SJSA1 (cell line): ENCODE measurements at regions not wholly inside any gene's neighbourhood (a gene's known extent, or its start where the extent isn't known, plus 50 kb on each side); places are given as distances from the start of the nearest gene placed in this dataset.

Experiments used
- DNase-seq, 2 experiments: peaks; one replicate each; pipeline ENCODE4 v3.0.0-alpha.2; 2015 to 2020; ENCODE audit warnings: low spot score in 2 of 2, low read depth in 1 of 2
- H3K27ac ChIP-seq: fragments of 250-450 bp; sonication (Bioruptor Pico); 2 replicates; pipeline ENCODE4 v1.5.1; 2020; ENCODE audit warnings: mild to moderate bottlenecking, moderate library complexity
- H3K27me3 ChIP-seq: fragments of 250-450 bp; sonication (Bioruptor Pico); replicated peaks from 2 replicates; pipeline ENCODE4 v1.5.1; 2020; ENCODE audit warnings: mild to moderate bottlenecking, moderate library complexity
- H3K36me3 ChIP-seq: fragments of 250-450 bp; sonication (Bioruptor Pico); 2 replicates; pipeline ENCODE4 v1.5.1; 2020; ENCODE audit warnings: mild to moderate bottlenecking
- H3K4me1 ChIP-seq: fragments of 250-450 bp; sonication (Bioruptor Pico); replicated peaks from 2 replicates; pipeline ENCODE4 v1.6.1; 2021; ENCODE audit warnings: mild to moderate bottlenecking
- H3K4me3 ChIP-seq: fragments of 250-450 bp; sonication (Bioruptor Pico); 2 replicates; pipeline ENCODE4 v1.5.1; 2020; ENCODE audit warnings: mild to moderate bottlenecking
- H3K9me3 ChIP-seq: fragments of 250-450 bp; sonication (Bioruptor Pico); replicated peaks from 2 replicates; pipeline ENCODE4 v1.5.1; 2020; ENCODE audit warnings: mild to moderate bottlenecking

DNA sequence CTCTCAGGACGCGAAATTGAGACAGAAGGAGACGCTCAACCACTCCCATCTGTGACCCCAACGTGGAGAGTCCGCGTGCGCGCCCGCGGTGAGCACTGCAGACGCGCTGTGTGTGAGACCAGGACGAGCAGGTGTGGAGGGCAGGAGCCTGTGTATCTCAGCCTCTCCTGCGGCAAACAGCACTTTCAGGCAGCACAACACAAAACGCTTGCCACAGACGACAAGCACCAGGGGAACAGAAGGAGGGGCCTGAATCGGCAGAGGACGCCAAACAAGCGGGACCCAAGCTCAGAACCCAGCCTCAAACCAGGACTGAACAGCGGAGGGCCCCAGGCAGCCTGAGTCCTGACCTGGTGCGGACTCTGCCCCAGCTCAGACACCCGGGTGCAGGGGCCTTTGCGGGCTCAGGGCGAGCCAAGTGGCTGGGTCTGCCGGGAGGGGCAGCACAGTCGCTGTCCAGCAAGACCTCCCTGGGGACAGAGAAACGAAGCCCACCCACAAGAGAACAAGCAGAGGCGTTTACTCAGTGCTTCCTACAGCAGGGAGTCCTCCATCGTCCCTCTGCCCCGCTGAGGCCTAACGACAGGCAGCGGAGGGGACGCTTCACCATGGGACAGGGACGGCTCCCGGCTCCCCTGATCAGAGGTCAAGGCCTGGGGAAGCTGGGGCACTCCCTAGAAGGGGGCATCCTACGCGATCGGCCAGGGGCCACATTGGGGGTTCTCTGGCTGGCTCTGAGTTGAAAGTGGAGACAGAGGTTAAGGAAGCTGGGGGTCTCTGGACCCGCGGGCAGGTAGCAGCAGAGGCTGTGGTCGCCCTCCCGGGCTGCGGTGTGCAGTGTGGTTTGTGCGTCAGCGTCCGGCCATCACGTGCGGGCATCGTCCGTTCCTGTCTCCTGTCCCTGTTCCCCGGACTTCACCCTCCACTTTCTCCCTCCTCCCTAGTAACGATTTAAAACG lies 560.8 kb downstream of the BRD1 start:
- Histone ChIP-seq H3K27me3 (no peaks in the 10 kb centered on the region), H3K4me3 (no peak overlapping the region), H3K36me3 (no peaks in the 10 kb centered on the region), H3K4me1 (no peaks in the 10 kb centered on the region), H3K9me3 (peaks cover 11% of the 10 kb centered on the region), H3K27ac (no peak overlapping the region)
- DNase-seq, result peak in 1 of 2 experiments; percentile 32

DNA sequence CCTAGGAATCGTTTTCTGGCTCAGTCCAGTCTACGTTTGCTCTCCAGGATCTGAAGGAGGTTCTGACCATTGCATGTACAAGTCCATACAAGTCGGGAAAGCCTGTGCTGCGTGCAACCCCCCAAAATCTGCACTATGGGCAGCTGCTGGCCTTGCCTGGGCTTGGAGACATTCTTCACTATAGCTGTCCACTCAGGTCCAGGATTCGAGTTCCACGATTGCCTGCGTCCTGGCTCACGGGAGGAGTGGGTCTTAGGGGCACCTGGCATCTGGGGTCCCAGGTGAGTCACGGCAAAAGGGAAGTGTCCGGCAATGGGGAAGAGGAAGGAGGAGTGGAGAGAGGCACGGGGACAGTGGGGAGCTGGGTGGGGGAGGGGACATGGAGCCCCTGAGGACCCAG lies 563.0 kb downstream of the BRD1 start:
- DNase-seq, result peak in 1 of 2 experiments; percentile 28
- H3K4me1 ChIP-seq, result no peaks in the 10 kb centered on the region
- no peak overlapping the region for H3K27ac ChIP-seq
- H3K4me3 ChIP-seq, result no peak overlapping the region
- H3K36me3 ChIP-seq, result no peaks in the 10 kb centered on the region
- no peaks in the 10 kb centered on the region for H3K27me3 ChIP-seq
- H3K9me3 ChIP-seq, result peaks cover 11% of the 10 kb centered on the region

DNA sequence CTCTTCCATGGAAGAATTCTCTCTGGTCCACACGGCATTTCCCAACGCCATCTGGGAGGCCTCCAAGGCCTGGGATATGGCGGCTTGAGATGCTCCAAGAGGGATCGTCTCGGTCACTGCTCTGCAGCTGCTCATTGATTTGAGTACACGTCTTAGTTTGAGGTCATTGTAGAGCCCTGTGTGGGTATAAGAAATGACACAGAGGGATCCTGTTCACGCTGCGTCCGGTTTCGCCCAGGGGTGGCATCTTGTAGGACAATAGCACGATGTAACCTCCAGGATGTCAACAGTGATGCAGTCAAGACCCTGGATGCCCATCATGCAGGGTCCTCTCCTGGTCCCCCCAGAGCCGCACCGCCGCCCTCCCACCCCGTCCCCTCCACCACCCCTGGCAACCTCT lies 564.6 kb downstream of the BRD1 start:
- Histone ChIP-seq H3K4me3 (no peak overlapping the region), H3K9me3 (peaks cover 11% of the 10 kb centered on the region), H3K4me1 (no peaks in the 10 kb centered on the region), H3K27ac (no peak overlapping the region), H3K36me3 (no peaks in the 10 kb centered on the region), H3K27me3 (no peaks in the 10 kb centered on the region)
- peak in 1 of 2 experiments; percentile 20 for DNase-seq

DNA sequence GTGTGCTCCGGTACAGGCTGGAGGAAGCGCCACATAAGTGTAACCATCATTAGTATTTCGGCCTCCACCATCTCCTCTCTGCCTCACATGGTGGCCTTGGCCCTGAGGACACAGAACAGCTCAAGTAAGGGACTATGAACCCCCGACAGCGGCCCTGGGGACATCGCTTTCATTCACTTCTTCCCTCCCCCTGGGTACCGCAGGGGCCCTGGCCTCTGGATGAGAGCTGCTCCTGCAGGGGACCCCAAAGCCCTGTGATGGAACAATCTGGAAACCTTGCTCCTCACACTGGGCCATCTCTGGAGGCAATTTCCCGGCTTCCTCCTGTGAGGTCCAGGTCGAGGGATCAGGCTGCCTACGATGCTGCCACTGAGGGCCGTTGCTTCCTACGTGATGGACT lies 565.5 kb downstream of the BRD1 start:
- Histone ChIP-seq H3K4me3 (no peak overlapping the region), H3K4me1 (no peaks in the 10 kb centered on the region), H3K9me3 (peaks cover 11% of the 10 kb centered on the region), H3K27ac (no peak overlapping the region), H3K36me3 (no peaks in the 10 kb centered on the region), H3K27me3 (no peaks in the 10 kb centered on the region)
- peak in 1 of 2 experiments; percentile 30 for DNase-seq

DNA sequence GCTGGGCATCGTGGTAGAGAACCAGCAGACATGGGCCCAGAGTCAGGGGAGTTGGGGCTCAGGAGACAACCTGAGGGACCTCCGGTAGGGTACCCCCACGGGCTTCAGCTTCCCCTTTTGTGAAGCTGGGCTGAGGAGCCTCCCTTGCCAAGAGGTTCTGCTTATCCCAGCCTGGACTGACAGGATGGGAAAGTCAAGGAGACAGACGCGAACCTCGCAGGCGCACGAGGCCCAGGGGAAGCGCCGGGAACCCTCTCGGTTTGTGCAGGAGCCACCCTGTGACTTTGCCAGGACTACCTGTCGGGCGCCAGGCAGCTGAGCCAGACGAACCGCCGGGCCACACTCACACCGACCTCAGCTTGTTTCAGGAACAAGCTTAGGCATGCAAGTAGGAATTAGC lies 566.1 kb downstream of the BRD1 start:
- peak in 1 of 2 experiments; percentile 28 for DNase-seq
- Histone ChIP-seq H3K27ac (no peak overlapping the region), H3K4me3 (no peak overlapping the region), H3K4me1 (no peaks in the 10 kb centered on the region), H3K27me3 (no peaks in the 10 kb centered on the region), H3K9me3 (peaks cover 11% of the 10 kb centered on the region), H3K36me3 (no peaks in the 10 kb centered on the region)

DNA sequence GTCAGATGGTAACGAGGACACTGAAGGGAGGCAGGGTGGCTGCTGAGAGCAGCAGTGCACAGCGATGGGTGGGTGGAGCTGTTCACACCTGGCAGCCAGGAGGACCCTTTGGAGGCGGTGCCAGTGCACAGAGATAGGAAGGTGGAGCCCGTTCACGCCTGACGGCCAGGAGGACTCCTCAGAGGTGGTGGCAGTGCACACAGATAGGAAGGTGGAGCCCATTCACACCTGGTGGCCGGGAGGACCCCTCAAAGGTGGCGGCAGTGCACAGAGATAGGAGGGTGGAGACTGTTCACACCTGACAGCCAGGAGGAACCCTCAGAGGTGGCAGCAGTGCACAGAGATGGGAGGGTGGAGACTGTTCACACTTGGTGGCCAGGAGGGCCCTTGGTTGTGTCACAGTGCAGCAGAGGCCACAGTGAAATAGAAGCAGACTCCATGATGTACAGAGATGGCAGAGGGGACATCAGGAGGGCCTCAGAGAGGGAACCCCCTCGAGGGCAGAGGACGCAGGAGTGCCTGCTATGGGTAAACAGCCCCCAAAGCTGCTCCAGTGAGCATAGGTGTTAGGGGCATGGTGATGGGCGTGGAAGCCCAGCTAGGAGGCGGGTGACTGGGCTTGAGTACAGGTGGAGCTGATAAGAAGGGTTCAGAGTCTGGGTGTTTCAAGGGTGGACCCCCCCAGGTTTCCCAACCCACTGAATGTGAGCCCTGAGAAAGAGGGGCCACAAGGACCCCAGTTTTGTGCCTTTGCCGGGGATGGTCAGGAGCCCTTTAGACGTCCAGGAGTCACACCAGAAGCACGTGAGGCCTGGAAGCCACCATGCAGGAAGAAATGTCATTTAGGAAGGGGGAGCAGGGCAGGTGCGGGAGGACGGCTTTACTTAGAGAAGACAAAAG lies 566.7 kb downstream of the BRD1 start:
- Histone ChIP-seq H3K4me3 (no peak overlapping the region), H3K9me3 (peaks cover 9% of the 10 kb centered on the region), H3K36me3 (no peaks in the 10 kb centered on the region), H3K27me3 (no peaks in the 10 kb centered on the region), H3K27ac (no peak overlapping the region), H3K4me1 (no peaks in the 10 kb centered on the region)
- peak in 1 of 2 experiments; percentile 38 for DNase-seq

DNA sequence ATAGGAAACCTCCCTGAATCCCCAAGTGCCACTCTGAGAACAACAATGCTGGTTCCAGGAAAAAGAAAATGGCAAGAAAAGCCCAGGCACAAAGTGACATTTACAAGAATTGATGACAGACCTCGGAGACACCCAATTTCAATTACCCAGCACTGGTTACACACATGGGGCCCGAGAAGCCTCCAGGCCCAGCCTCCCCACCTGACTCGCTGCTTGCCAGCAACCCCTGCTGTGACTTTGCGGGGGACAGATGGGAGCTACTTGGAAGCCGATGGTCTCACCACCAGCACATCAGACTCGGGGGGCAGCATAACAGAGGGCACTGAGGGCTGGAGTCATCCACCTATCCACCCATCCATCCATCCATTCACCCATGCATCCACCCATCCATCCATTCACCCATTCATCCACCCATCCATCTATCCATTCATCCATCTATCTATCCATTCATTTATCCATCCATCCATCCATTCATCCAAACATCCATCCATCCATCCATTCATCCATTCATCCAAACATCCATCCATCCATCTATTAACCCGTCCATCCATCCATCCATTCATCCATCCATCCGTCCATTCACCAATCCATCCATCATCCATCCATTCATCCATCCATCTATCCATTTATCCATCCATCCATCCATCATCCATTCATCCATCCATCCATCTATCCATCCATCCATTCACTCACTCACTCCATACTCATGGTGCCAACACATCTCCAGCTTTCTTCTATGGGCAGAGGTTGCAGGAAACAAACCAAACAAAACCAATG lies 567.6 kb downstream of the BRD1 start:
- H3K9me3 ChIP-seq, result peaks cover 9% of the 10 kb centered on the region
- no peak overlapping the region for H3K4me3 ChIP-seq
- peak in 1 of 2 experiments; percentile 13 for DNase-seq
- H3K27me3 ChIP-seq, result no peaks in the 10 kb centered on the region
- H3K27ac ChIP-seq, result no peak overlapping the region
- no peaks in the 10 kb centered on the region for H3K4me1 ChIP-seq
- H3K36me3 ChIP-seq, result no peaks in the 10 kb centered on the region

DNA sequence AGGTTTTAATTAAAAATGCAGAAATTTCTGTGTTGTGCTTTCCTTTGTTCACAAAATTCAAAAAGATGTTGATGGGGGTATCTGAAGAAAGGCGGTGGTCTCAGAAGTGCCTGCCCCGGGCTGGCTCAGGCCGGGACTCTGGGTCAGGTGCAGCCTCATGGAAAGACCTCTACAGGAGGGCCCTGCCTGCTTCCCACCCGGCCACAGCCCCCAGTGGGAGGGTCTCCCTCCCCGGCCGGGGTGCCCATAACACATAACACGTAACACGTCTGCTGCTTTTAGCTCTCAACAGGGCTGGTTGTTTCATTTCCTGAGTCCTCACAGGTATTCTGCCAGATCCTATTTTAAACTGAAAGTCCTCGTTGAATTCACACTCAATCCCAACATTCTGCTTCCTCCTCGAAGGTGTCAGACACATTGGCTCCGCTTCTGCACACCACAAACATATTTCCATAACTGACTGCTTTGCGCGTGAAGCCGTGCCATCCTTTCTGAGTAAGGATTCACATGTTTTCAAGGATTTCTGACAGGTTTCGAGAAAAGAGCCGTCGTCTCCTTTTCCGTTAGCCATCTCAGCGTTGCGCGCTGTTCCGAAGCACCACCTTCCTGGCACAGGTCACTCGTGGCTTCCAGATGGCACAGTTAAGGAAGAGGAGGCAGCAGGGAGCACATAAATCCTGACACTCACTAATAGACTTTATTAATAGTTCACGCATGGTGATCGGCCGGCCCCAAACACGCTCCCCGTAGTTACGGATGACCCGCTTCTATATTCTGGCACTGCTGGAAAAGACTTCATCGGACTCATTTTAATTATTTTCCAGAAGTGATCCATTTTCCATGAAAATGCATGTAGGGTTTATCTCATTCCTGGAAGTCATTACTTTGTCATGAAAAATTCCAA lies 569.3 kb downstream of the BRD1 start:
- no peak overlapping the region for H3K4me3 ChIP-seq
- H3K27ac ChIP-seq, result no peak overlapping the region
- 0 out of 2 replicates have a peak, but pooled peaks cover 4% of the 10 kb centered on the region for H3K9me3 ChIP-seq
- H3K27me3 ChIP-seq, result no peaks in the 10 kb centered on the region
- no peaks in the 10 kb centered on the region for H3K4me1 ChIP-seq
- DNase-seq, result peak in 1 of 2 experiments; percentile 26
- H3K36me3 ChIP-seq, result no peaks in the 10 kb centered on the region

DNA sequence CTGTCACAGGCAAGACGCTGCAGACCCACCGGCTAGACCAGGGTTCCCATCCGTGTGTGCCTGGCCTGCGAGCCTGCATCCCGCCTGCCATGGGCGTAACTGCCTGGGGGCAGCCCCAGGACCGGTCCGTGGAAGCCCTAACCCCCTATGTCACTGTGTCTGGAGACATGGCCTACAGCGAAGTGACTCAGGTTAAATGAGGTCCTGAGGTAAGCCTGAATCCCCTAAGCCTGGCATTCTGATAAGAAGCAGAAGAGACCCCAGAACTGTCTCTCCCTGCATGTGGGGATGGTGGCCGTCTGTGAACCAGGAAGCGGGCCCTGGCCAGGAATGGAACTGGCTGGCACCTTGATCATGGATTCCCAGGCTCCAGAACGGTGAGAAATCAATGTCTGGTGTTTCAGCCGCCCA lies 570.1 kb downstream of the BRD1 start:
- no peak overlapping the region for H3K27ac ChIP-seq

DNA sequence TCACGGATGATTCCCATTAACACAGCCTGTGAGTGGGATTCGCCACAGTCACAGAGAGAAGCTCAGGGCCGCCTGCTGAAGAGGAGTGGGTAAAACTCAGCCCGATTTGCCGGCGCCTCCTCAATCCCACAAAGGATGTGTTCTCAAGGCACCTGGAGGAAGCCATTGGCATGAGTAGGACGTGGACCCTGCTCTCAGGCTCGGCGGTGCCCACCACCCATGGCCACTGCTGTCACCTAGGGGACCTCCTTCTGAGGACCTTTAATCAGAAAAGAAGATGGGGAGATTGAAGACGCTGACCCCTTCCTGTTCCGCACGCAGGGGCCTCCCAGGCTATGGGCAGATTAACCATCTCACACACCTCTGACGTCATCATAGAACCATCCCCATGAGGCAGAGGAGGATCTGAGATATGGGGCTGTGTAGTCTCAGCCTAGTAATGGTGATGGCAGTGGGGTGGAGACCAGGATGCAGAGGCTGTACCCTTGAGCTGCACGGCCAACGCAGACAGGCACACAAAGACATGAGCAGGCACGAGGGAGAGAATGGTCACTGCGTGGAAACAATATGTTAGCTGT lies 571.8 kb downstream of the BRD1 start:
- Histone ChIP-seq H3K27me3 (no peaks in the 10 kb centered on the region), H3K9me3 (peaks cover 9% of the 10 kb centered on the region; the same call in 1 of the 2 replicates), H3K4me1 (no peaks in the 10 kb centered on the region), H3K27ac (no peak overlapping the region), H3K4me3 (no peak overlapping the region), H3K36me3 (no peaks in the 10 kb centered on the region)
- peak in 1 of 2 experiments; percentile 38 for DNase-seq

More for the DNA sequence above, 570.1 kb downstream of the BRD1 start:
- no peak overlapping the region for H3K4me3 ChIP-seq
- peak in 1 of 2 experiments; percentile 28 for DNase-seq
- no peaks in the 10 kb centered on the region for H3K36me3 ChIP-seq
- H3K27me3 ChIP-seq, result no peaks in the 10 kb centered on the region
- no peaks in the 10 kb centered on the region for H3K4me1 ChIP-seq
- 0 out of 2 replicates have a peak, but pooled peaks cover 4% of the 10 kb centered on the region for H3K9me3 ChIP-seq

DNA sequence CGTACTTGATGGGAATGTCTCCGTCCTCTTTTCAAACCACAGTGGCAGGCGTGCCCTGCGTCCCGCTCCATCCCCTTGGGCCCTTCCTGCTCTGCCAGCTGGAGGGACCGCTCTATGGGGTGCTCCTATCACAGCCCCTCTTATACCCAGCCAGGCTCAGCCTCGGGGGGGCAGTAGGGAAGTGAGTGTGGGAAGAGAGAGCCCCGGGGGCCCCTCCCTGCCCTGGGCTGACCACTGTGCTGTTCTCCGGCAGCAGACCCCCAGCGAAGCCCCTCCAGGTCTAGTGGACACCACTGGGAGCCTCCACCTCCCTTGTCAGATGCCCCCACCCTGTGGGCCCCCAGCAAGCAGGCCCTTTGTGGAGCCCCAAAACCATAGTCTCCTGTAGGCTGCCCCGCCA lies 572.5 kb downstream of the BRD1 start:
- peaks cover 9% of the 10 kb centered on the region; the same call in 1 of the 2 replicates for H3K9me3 ChIP-seq
- no peaks in the 10 kb centered on the region for H3K4me1 ChIP-seq
- H3K36me3 ChIP-seq, result no peaks in the 10 kb centered on the region
- peak in 1 of 2 experiments; percentile 30 for DNase-seq
- no peak overlapping the region for H3K4me3 ChIP-seq
- no peak overlapping the region for H3K27ac ChIP-seq
- no peaks in the 10 kb centered on the region for H3K27me3 ChIP-seq

DNA sequence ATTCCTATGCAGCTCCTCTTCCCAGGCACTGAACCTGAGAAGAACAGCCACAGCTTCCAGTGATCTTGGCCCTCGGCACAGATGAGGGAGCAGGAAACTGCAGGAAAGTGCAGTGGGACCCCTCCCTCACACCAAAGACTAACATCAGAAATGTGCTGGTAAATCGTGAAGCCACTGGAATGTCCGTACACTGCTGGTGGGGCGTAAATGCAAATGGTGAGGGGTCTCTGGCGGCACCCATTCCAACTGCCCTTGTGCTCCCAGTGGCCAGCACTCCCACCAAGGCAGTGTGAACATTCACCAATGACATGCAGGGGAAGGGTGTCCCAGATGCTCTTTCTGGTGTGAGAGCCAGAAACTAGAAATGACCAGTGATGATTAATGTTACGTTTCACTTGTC lies 574.0 kb downstream of the BRD1 start:
- no peak overlapping the region for H3K27ac ChIP-seq
- no peaks in the 10 kb centered on the region for H3K4me1 ChIP-seq
- H3K9me3 ChIP-seq, result peaks cover 9% of the 10 kb centered on the region; the same call in 1 of the 2 replicates
- DNase-seq, result peak in 1 of 2 experiments; percentile 18
- H3K36me3 ChIP-seq, result no peaks in the 10 kb centered on the region
- no peaks in the 10 kb centered on the region for H3K27me3 ChIP-seq
- no peak overlapping the region for H3K4me3 ChIP-seq
